ENCODE measurements at regions not wholly inside any gene's neighbourhood (a gene's known extent, or its start where the extent isn't known, plus 50 kb on each side); places are given as distances from the start of the nearest gene placed in this dataset.

DNA sequence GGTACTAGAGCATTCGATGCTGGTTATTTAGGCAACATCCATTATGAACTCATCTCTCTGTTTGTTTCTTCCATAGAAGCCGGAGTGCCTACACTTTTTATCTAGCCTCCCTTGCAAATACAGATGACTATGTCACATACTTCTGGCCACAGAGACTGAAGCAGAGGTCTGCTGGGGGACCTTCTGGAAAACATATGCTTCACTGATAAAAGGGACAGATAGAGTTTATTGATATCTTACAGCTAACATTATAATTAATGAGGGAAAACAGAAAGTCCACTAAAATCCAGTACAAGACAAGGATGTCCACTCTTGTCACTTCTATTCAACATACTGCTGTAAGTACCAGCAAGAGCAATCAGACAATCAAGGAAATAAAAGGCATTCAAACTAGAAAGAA lies 104.3 kb upstream of the FAR2 start:
- Histone ChIP-seq H3K79me2 (ENCODE audit: low read length) (no peaks in the 10 kb centered on the region), H3K36me3 (ENCODE audit: low read depth, low read length) (no peaks in the 10 kb centered on the region), H3F3A (ENCODE audit: low read length, unreplicated experiment) (peaks cover 17% of the 10 kb centered on the region), H4K20me1 (ENCODE audit: low read length) (no peaks in the 10 kb centered on the region), H3K9me2 (replicated peaks; ENCODE audit: low read length) (no peaks in the 10 kb centered on the region), H3K4me2 (ENCODE audit: low read length) (no peak overlapping the region), H3K9ac (ENCODE audit: low read length) (no peak overlapping the region), H3K9me3 (ENCODE audit: low read length) (no peaks in the 10 kb centered on the region), H3K4me1 (ENCODE audit: insufficient read depth, low read length) (peaks cover 49% of the 10 kb centered on the region), H2AFZ (ENCODE audit: low read length) (no peak overlapping the region), H3K27ac (ENCODE audit: low read length) (no peak overlapping the region), H3K4me3 (ENCODE audit: low read length) (no peak overlapping the region), H3K27me3 (ENCODE audit: low read length) (no peaks in the 10 kb centered on the region)
- no peak for DNase-seq
- TF ChIP-seq EZH2 (IDR thresholded peaks at IDR 0.05; ENCODE audit: low read length, unreplicated experiment): no peak
- TF ChIP-seq, protein P1, sequence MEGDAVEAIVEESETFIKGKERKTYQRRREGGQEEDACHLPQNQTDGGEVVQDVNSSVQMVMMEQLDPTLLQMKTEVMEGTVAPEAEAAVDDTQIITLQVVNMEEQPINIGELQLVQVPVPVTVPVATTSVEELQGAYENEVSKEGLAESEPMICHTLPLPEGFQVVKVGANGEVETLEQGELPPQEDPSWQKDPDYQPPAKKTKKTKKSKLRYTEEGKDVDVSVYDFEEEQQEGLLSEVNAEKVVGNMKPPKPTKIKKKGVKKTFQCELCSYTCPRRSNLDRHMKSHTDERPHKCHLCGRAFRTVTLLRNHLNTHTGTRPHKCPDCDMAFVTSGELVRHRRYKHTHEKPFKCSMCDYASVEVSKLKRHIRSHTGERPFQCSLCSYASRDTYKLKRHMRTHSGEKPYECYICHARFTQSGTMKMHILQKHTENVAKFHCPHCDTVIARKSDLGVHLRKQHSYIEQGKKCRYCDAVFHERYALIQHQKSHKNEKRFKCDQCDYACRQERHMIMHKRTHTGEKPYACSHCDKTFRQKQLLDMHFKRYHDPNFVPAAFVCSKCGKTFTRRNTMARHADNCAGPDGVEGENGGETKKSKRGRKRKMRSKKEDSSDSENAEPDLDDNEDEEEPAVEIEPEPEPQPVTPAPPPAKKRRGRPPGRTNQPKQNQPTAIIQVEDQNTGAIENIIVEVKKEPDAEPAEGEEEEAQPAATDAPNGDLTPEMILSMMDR (conservative IDR thresholded peaks at IDR 0.05; ENCODE audit: low read depth, low read length): no peak
- TF ChIP-seq EZH2phosphoT487 (IDR thresholded peaks at IDR 0.05; ENCODE audit: borderline replicate concordance, low read length): no peak
- ChIA-PET POLR2A (ENCODE audit: unreplicated experiment) (no interaction called here), CTCF (no interaction called here)
- intact Hi-C loops (cut with micrococcal nuclease): no loop called here
- no peak for ATAC-seq
- no TSS peak for BruUV-seq (replicated peaks)

DNA sequence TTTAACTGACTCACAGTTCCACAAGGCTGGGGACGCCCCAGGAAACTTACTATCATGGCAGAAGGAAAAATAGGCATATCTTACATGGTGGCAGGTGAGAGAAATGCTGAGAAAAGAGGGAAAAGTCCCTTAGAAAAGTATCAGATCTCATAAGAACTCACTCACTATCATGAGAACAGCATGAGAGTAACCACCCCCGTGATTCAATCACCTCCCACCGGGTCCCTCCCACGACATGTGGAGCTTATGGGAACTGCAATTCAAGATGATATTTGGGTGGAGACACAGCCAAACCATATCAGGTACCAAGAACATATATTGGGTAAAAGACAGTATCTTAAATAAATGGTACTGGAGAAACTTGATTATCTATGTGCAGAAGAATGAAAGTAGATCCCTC lies 100.3 kb upstream of the FAR2 start:
- no peaks in the 10 kb centered on the region for H3K79me2 ChIP-seq (ENCODE audit: low read length)
- BruUV-seq (replicated peaks): no TSS peak
- no peak overlapping the region for H2AFZ ChIP-seq (ENCODE audit: low read length)
- DNase-seq (no peak), ATAC-seq (no peak)
- H4K20me1 ChIP-seq (ENCODE audit: low read length): no peaks in the 10 kb centered on the region
- no peaks in the 10 kb centered on the region for H3K9me2 ChIP-seq (replicated peaks; ENCODE audit: low read length)
- H3K27ac ChIP-seq (ENCODE audit: low read length): no peak overlapping the region
- no peaks in the 10 kb centered on the region for H3F3A ChIP-seq (ENCODE audit: low read length, unreplicated experiment)
- no peak overlapping the region for H3K4me2 ChIP-seq (ENCODE audit: low read length)
- intact Hi-C loops (cut with micrococcal nuclease): no loop called here
- H3K4me1 ChIP-seq (ENCODE audit: insufficient read depth, low read length): peaks cover 13% of the 10 kb centered on the region
- TF ChIP-seq EZH2phosphoT487 (IDR thresholded peaks at IDR 0.05; ENCODE audit: borderline replicate concordance, low read length): no peak
- TF ChIP-seq, protein P1 (conservative IDR thresholded peaks at IDR 0.05; ENCODE audit: low read depth, low read length): no peak
- POLR2A ChIA-PET (ENCODE audit: unreplicated experiment): no interaction called here
- CTCF ChIA-PET: interaction anchor here (1.3 kb wide), 1 partner anchor 24 kb away, joined by 4 read pairs; no protein-coding TSS in a partner anchor
- no peak overlapping the region for H3K4me3 ChIP-seq (ENCODE audit: low read length)
- H3K27me3 ChIP-seq (ENCODE audit: low read length): no peaks in the 10 kb centered on the region
- H3K36me3 ChIP-seq (ENCODE audit: low read depth, low read length): 0 out of 2 replicates have a peak, but pooled peaks cover 4% of the 10 kb centered on the region
- peaks cover 15% of the 10 kb centered on the region; the same call in 1 of the 2 replicates for H3K9me3 ChIP-seq (ENCODE audit: low read length)
- H3K9ac ChIP-seq (ENCODE audit: low read length): no peak overlapping the region

DNA sequence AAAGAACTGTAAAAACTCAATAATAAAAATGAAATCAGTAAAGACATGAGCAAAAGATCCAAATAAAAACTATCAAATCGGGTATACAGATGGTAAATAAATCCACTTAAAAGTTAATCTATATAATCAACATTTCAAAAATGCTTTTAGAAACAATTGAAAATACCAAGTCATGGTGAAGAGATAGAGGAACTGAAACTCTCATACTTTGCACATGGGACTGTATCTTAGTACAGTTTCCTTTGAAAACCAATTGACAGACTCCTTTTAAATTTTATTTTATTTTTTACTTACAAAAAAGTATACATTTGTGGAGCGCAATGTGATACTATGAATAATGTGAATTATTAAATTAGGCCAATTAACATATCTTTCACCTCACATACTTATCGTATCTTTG lies 98.6 kb upstream of the FAR2 start:
- ChIA-PET CTCF (no interaction called here), POLR2A (ENCODE audit: unreplicated experiment) (no interaction called here)
- no peaks in the 10 kb centered on the region for H3K27me3 ChIP-seq (ENCODE audit: low read length)
- no TSS peak for BruUV-seq (replicated peaks)
- no peaks in the 10 kb centered on the region for H3F3A ChIP-seq (ENCODE audit: low read length, unreplicated experiment)
- H3K9me2 ChIP-seq (replicated peaks; ENCODE audit: low read length): no peaks in the 10 kb centered on the region
- peaks cover 15% of the 10 kb centered on the region; the same call in 1 of the 2 replicates for H3K9me3 ChIP-seq (ENCODE audit: low read length)
- no peak overlapping the region for H3K27ac ChIP-seq (ENCODE audit: low read length)
- H3K4me3 ChIP-seq (ENCODE audit: low read length): no peak overlapping the region
- H3K4me1 ChIP-seq (ENCODE audit: insufficient read depth, low read length): peaks cover 4% of the 10 kb centered on the region; the same call in 1 of the 2 replicates
- no peak for DNase-seq
- no peak overlapping the region for H3K9ac ChIP-seq (ENCODE audit: low read length)
- 0 out of 2 replicates have a peak, but pooled peaks cover 4% of the 10 kb centered on the region for H3K36me3 ChIP-seq (ENCODE audit: low read depth, low read length)
- no peak overlapping the region for H2AFZ ChIP-seq (ENCODE audit: low read length)
- no peak for TF ChIP-seq EZH2 (IDR thresholded peaks at IDR 0.05; ENCODE audit: low read length, unreplicated experiment)
- TF ChIP-seq, protein P1 (conservative IDR thresholded peaks at IDR 0.05; ENCODE audit: low read depth, low read length): no peak
- TF ChIP-seq EZH2phosphoT487 (IDR thresholded peaks at IDR 0.05; ENCODE audit: borderline replicate concordance, low read length): no peak
- intact Hi-C loops (cut with micrococcal nuclease): no loop called here
- H4K20me1 ChIP-seq (ENCODE audit: low read length): no peaks in the 10 kb centered on the region
- ATAC-seq: no peak
- H3K4me2 ChIP-seq (ENCODE audit: low read length): no peak overlapping the region
- H3K79me2 ChIP-seq (ENCODE audit: low read length): no peaks in the 10 kb centered on the region

Data from PC-3 (cell line).